DND-41 (cell line): ENCODE measurements at regions not wholly inside any gene's neighbourhood (a gene's known extent, or its start where the extent isn't known, plus 50 kb on each side); places are given as distances from the start of the nearest gene placed in this dataset.

Experiments used
- ATAC-seq: fragments of 200-7000 bp; cut with Tn5 transposase; 3 replicates; pipeline ENCODE4 v1.9.1; 2021; ENCODE audit warnings: low read depth; ENCODE audit not compliant: insufficient read depth
- DNase-seq: peaks from one replicate; pipeline ENCODE4 v3.0.0-alpha.2; 2020
- H2AFZ ChIP-seq: 2 replicates; pipeline ENCODE4 v1.6.0; 2012; ENCODE audit warnings: low read depth, low read length
- H3K27ac ChIP-seq: 2 replicates; pipeline ENCODE4 v1.5.1; 2012; ENCODE audit warnings: low read length, inconsistent platforms
- H3K27me3 ChIP-seq: fragments of 200-600 bp; sonication (generic); 2 replicates; pipeline ENCODE4 v1.6.0; 2012; ENCODE audit warnings: low read length, mild to moderate bottlenecking, inconsistent platforms; ENCODE audit not compliant: insufficient read depth, poor library complexity
- H3K36me3 ChIP-seq: 2 replicates; pipeline ENCODE4 v1.5.1; 2012; ENCODE audit warnings: low read length, inconsistent platforms; ENCODE audit not compliant: insufficient read depth
- H3K4me1 ChIP-seq: 2 replicates; pipeline ENCODE4 v1.5.1; 2012; ENCODE audit warnings: mild to moderate bottlenecking, low read length; ENCODE audit not compliant: insufficient read depth
- H3K4me2 ChIP-seq: 2 replicates; pipeline ENCODE4 v1.6.0; 2012; ENCODE audit warnings: mild to moderate bottlenecking, moderate library complexity, low read length, inconsistent platforms; ENCODE audit not compliant: insufficient read depth
- H3K4me3 ChIP-seq, 2 experiments: fragments of 200-600 bp in 1 of 2; shearing (Covaris generic) in 1 of 2; 2 replicates each; pipeline ENCODE4 v1.5.1; 2012 to 2016; ENCODE audit warnings: inconsistent platforms in 2 of 2, low read length in 2 of 2, mild to moderate bottlenecking in 2 of 2, low read depth in 1 of 2, moderate library complexity in 1 of 2
- H3K79me2 ChIP-seq: 2 replicates; pipeline ENCODE4 v1.6.0; 2012; ENCODE audit warnings: low read length, inconsistent platforms; ENCODE audit not compliant: insufficient read depth
- H3K9ac ChIP-seq: 2 replicates; pipeline ENCODE4 v1.6.0; 2012; ENCODE audit warnings: low read depth, mild to moderate bottlenecking, inconsistent platforms, low read length, moderate library complexity
- H3K9me3 ChIP-seq: 2 replicates; pipeline ENCODE4 v1.5.1; 2012; ENCODE audit warnings: low read length, moderate library complexity, mild to moderate bottlenecking, inconsistent platforms; ENCODE audit not compliant: insufficient read depth, severe bottlenecking
- H4K20me1 ChIP-seq: 2 replicates; pipeline ENCODE4 v1.6.0; 2012; ENCODE audit warnings: low read length; ENCODE audit not compliant: insufficient read depth
- EZH2 ChIP-seq: IDR thresholded peaks from 3 replicates; pipeline ENCODE4 v1.6.1; 2012; ENCODE audit warnings: borderline replicate concordance, low read depth, mild to moderate bottlenecking, moderate library complexity, low read length, inconsistent platforms; ENCODE audit not compliant: severe bottlenecking
- TF ChIP-seq, protein P1 (sequence below): IDR thresholded peaks from 2 replicates; pipeline ENCODE4 v1.5.1; 2012; ENCODE audit warnings: borderline replicate concordance, low read length, moderate library complexity, mild to moderate bottlenecking; ENCODE audit not compliant: poor library complexity, severe bottlenecking; ENCODE audit errors: extremely low read depth

- no peaks in the 10 kb centered on the region for H3K4me1 ChIP-seq
- H4K20me1 ChIP-seq: no peaks in the 10 kb centered on the region
- ATAC-seq: no peak
Measured at GRCh38 chr13:85853161-85853894, 54.1 kb upstream of the SLITRK6 start.

More at GRCh38 chr13:85853161-85853894, 54.1 kb upstream of the SLITRK6 start:
- Histone ChIP-seq H3K4me3 (no peak overlapping the region), H3K4me2 (no peak overlapping the region), H3K9ac (no peak overlapping the region), H3K27me3 (no peaks in the 10 kb centered on the region), H3K27ac (no peak overlapping the region), H3K9me3 (peaks cover 16% of the 10 kb centered on the region), H3K36me3 (no peaks in the 10 kb centered on the region), H3K79me2 (no peaks in the 10 kb centered on the region), H2AFZ (no peak overlapping the region)
- TF ChIP-seq, protein P1, sequence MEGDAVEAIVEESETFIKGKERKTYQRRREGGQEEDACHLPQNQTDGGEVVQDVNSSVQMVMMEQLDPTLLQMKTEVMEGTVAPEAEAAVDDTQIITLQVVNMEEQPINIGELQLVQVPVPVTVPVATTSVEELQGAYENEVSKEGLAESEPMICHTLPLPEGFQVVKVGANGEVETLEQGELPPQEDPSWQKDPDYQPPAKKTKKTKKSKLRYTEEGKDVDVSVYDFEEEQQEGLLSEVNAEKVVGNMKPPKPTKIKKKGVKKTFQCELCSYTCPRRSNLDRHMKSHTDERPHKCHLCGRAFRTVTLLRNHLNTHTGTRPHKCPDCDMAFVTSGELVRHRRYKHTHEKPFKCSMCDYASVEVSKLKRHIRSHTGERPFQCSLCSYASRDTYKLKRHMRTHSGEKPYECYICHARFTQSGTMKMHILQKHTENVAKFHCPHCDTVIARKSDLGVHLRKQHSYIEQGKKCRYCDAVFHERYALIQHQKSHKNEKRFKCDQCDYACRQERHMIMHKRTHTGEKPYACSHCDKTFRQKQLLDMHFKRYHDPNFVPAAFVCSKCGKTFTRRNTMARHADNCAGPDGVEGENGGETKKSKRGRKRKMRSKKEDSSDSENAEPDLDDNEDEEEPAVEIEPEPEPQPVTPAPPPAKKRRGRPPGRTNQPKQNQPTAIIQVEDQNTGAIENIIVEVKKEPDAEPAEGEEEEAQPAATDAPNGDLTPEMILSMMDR: no peak
- no peak for TF ChIP-seq EZH2
- no peak for DNase-seq
